Hippocampal formation (tissue), 2 donors: ENCODE measurements at regions not wholly inside any gene's neighbourhood (a gene's known extent, or its start where the extent isn't known, plus 50 kb on each side); places are given as distances from the start of the nearest gene placed in this dataset.
"Not testable (repeated sequence)": the region's sequence is repeated elsewhere in the genome, so short reads cannot be mapped to it uniquely, and the experiment has no call there.

ENCODE experiments used
- DNase-seq, 2 donors: peaks; one replicate each; lab custom pipeline; 2025; lab: John Stamatoyannopoulos, UW

GRCh38 chr10:94225589-94225988, 137.2 kb downstream of the NOC3L start:
- no peak for DNase-seq

- DNase-seq = no peak
Observed at GRCh38 chr10:94230134-94230785, 132.5 kb downstream of the NOC3L start.

GRCh38 chr10:94232711-94233383, 129.9 kb downstream of the NOC3L start:
- no peak for DNase-seq

GRCh38 chr10:94235461-94235860, 127.3 kb downstream of the NOC3L start:
- no peak for DNase-seq

- no peak for DNase-seq
Observed at GRCh38 chr10:94238006-94238617, 124.6 kb downstream of the NOC3L start.

- DNase-seq = no peak
Observed at GRCh38 chr10:94239696-94240095, 123.0 kb downstream of the NOC3L start.

- no peak for DNase-seq
Observed at GRCh38 chr10:94240491-94240890, 122.2 kb downstream of the NOC3L start.

GRCh38 chr10:94240901-94241300, 121.8 kb downstream of the NOC3L start:
- no peak for DNase-seq

GRCh38 chr10:94251098-94251497, 111.6 kb downstream of the NOC3L start:
- no peak for DNase-seq

- no peak for DNase-seq
Observed at GRCh38 chr10:94251568-94251967, 111.2 kb downstream of the NOC3L start.

- not testable (repeated sequence) for DNase-seq
Observed at GRCh38 chr10:94257407-94257806, 105.3 kb downstream of the NOC3L start.

GRCh38 chr10:94260455-94260854, 102.3 kb downstream of the NOC3L start:
- no peak for DNase-seq

GRCh38 chr10:94264085-94264484, 98.7 kb downstream of the NOC3L start:
- DNase-seq = no peak

- DNase-seq = no peak
Observed at GRCh38 chr10:94266091-94266490, 96.6 kb downstream of the NOC3L start.

GRCh38 chr10:94268652-94269051, 94.1 kb downstream of the NOC3L start:
- DNase-seq = no peak

GRCh38 chr10:94274142-94274787, 88.5 kb downstream of the NOC3L start:
- no peak for DNase-seq

GRCh38 chr10:94276140-94276539, 86.6 kb downstream of the NOC3L start:
- DNase-seq = no peak

- no peak for DNase-seq
Observed at GRCh38 chr10:94277450-94277849, 85.3 kb downstream of the NOC3L start.

GRCh38 chr10:94279835-94280709, 82.7 kb downstream of the NOC3L start:
- DNase-seq = peak; percentile 9 to 25

GRCh38 chr10:94281654-94282053, 81.1 kb downstream of the NOC3L start:
- DNase-seq = no peak

GRCh38 chr10:94282369-94282768, 80.4 kb downstream of the NOC3L start:
- no peak for DNase-seq
